CD4-positive, CD25-positive, alpha-beta regulatory T cell (primary cell): ENCODE measurements at regions not wholly inside any gene's neighbourhood (a gene's known extent, or its start where the extent isn't known, plus 50 kb on each side); places are given as distances from the start of the nearest gene placed in this dataset.
"Not testable (repeated sequence)": the region's sequence is repeated elsewhere in the genome, so short reads cannot be mapped to it uniquely, and the experiment has no call there.

Experiments
- ATAC-seq, 2 donors: fragments of 150-1000 bp; cut with Tn5 transposase; one replicate each; pipeline ENCODE4 v1.10.0; 2021; ENCODE audit warnings: low read depth in 2 of 2, moderate number of reproducible peaks in 2 of 2, moderate library complexity in 1 of 2
- DNase-seq, 3 donors: peaks; one replicate each; pipeline versions ENCODE4 v3.0.0 to v3.0.0-alpha.2; 2012 to 2022; ENCODE audit warnings: mixed read lengths in 1 of 3
- H3K27ac ChIP-seq: one replicate; pipeline ENCODE4 v1.7.0; 2013; ENCODE audit warnings: mild to moderate bottlenecking, low read length; ENCODE audit not compliant: insufficient read depth, poor library complexity, severe bottlenecking
- H3K27me3 ChIP-seq: one replicate; pipeline ENCODE4 v1.7.0; 2013; ENCODE audit warnings: low read length; ENCODE audit not compliant: control insufficient read depth, insufficient read depth
- H3K36me3 ChIP-seq: one replicate; pipeline ENCODE4 v1.7.0; 2013; ENCODE audit warnings: mild to moderate bottlenecking, low read length, moderate library complexity; ENCODE audit not compliant: control insufficient read depth, insufficient read depth
- H3K4me1 ChIP-seq: 2 replicates; pipeline ENCODE4 v1.7.0; 2013; ENCODE audit warnings: mild to moderate bottlenecking, low read length; ENCODE audit not compliant: insufficient read depth, control insufficient read depth, poor library complexity, severe bottlenecking
- H3K4me3 ChIP-seq: one replicate; pipeline ENCODE4 v1.7.0; 2013; ENCODE audit warnings: low read depth, mild to moderate bottlenecking, low read length, moderate library complexity
- H3K9me3 ChIP-seq, 2 experiments: 1 replicate in 1 of 2; 2 replicates in 1 of 2; pipeline ENCODE4 v1.7.0; 2013; ENCODE audit warnings: low read length in 2 of 2, mild to moderate bottlenecking in 1 of 2, moderate library complexity in 1 of 2; ENCODE audit not compliant: control insufficient read depth in 2 of 2
- H3K27ac Mint-ChIP-seq, 3 donors: one replicate each; pipeline ENCODE4 v1.8.0; 2020 to 2022; ENCODE audit warnings: mild to moderate bottlenecking in 3 of 3, mixed read lengths in 3 of 3, moderate library complexity in 2 of 3
- H3K27me3 Mint-ChIP-seq: one replicate; pipeline ENCODE4 v1.8.0; 2022; ENCODE audit warnings: mild to moderate bottlenecking, mixed read lengths
- H3K36me3 Mint-ChIP-seq: one replicate; pipeline ENCODE4 v1.8.0; 2020; ENCODE audit warnings: mixed read lengths
- H3K4me1 Mint-ChIP-seq, 4 donors: one replicate each; pipeline ENCODE4 v1.8.0; 2020 to 2022; ENCODE audit warnings: mixed read lengths in 4 of 4, mild to moderate bottlenecking in 1 of 4
- H3K4me3 Mint-ChIP-seq, 4 donors: one replicate each; pipeline ENCODE4 v1.8.0; 2020 to 2022; ENCODE audit warnings: mild to moderate bottlenecking in 4 of 4, mixed read lengths in 4 of 4, moderate library complexity in 3 of 4
- H3K9me3 Mint-ChIP-seq, 7 donors: one replicate each; pipeline ENCODE4 v1.8.0; 2020 to 2022; ENCODE audit warnings: mixed read lengths in 7 of 7, mild to moderate bottlenecking in 3 of 7, moderate library complexity in 2 of 7

DNA sequence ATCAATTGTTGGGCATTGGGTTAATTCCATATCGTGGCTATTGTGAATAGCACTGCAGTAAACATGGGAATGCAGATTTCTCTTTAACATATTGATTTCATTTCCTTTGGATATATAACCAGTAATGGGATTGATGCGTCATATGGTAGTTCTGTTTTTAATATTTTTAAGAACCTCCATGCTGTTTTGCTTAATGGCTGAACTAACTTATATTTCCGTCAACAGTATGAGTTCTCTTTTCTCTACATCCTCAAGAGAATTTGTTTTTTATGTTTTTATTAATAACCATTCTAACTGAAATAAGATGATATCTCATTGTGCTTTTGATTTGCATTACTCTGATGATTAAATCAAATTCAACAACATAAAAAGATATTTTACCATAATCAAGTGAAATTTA is 228.5 kb upstream of the FSIP2 start:
- no peak overlapping the region for H3K4me3 Mint-ChIP-seq
- H3K4me1 ChIP-seq = no peaks in the 10 kb centered on the region
- H3K4me3 ChIP-seq = no peak overlapping the region
- no peaks in the 10 kb centered on the region for H3K36me3 ChIP-seq
- H3K27ac ChIP-seq = no peak overlapping the region
- no peaks in the 10 kb centered on the region for H3K27me3 ChIP-seq
- H3K27ac Mint-ChIP-seq = no peak overlapping the region
- H3K27me3 Mint-ChIP-seq = no peaks in the 10 kb centered on the region
- ATAC-seq = no peak
- DNase-seq = no peak
- H3K4me1 Mint-ChIP-seq = no peaks in the 10 kb centered on the region
- peaks cover 0 to 45% (median 7%) of the 10 kb centered on the region in 7 donors for H3K9me3 Mint-ChIP-seq
- H3K36me3 Mint-ChIP-seq = no peaks in the 10 kb centered on the region
- peaks cover 22% of the 10 kb centered on the region in 2 experiments for H3K9me3 ChIP-seq

DNA sequence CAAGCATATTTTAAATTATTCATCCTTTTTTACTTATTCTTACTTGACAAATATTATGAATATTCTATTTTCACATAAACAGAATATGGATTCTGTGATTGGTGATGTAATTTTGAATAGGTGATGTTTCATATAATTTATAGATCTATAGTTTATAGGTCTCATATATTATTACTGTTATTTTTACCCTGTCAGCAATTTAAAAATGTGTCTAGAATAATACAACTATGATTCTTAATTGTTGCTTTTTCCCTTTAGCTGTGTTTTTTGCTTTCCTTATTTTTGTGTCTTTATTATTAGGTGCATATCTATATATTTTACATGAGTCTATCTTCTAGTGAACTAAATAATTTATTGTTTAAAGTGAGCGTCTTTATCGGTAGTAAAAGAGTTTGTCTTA is 226.7 kb upstream of the FSIP2 start:
- H3K4me1 Mint-ChIP-seq = no peaks in the 10 kb centered on the region
- H3K36me3 Mint-ChIP-seq = no peaks in the 10 kb centered on the region
- H3K4me3 ChIP-seq = no peak overlapping the region
- H3K27ac Mint-ChIP-seq = no peak overlapping the region
- no peaks in the 10 kb centered on the region for H3K36me3 ChIP-seq
- no peak overlapping the region for H3K27ac ChIP-seq
- DNase-seq (no peak), ATAC-seq (no peak)
- no peaks in the 10 kb centered on the region for H3K4me1 ChIP-seq
- H3K4me3 Mint-ChIP-seq = no peak overlapping the region
- peaks cover 22% of the 10 kb centered on the region in 2 experiments for H3K9me3 ChIP-seq
- peaks cover 0 to 39% (median 12%) of the 10 kb centered on the region in 7 donors for H3K9me3 Mint-ChIP-seq
- no peaks in the 10 kb centered on the region for H3K27me3 Mint-ChIP-seq
- H3K27me3 ChIP-seq = no peaks in the 10 kb centered on the region

DNA sequence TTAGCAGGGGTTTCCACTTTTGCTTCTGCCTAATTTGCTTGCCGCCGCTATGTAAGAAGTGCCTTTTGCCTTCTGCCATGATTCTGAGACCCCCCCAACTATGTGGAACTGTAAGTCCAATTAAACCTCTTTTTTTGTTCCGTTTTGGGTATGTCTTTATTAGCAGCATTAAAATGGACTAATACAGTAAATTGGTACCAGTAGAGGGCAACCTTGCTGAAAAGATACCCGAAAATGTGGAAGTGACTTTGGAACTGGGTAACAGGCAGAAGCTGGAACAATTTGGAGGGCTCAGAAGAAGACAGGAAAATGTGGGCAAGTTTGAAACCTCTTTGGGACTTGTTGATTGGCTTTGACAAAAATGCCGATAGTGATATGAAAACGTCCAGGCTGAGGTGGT is 216.1 kb upstream of the FSIP2 start:
- no peak for ATAC-seq
- Mint-ChIP-seq H3K36me3 (no peaks in the 10 kb centered on the region), H3K4me3 (no peak overlapping the region), H3K27me3 (no peaks in the 10 kb centered on the region), H3K9me3 (peaks cover 2 to 32% (median 12%) of the 10 kb centered on the region in 7 donors), H3K27ac (no peak overlapping the region), H3K4me1 (no peaks in the 10 kb centered on the region)
- H3K27ac ChIP-seq = no peak overlapping the region
- no peaks in the 10 kb centered on the region for H3K4me1 ChIP-seq
- DNase-seq = no peak
- H3K9me3 ChIP-seq = peaks cover 0 to 10% of the 10 kb centered on the region in 2 experiments
- no peaks in the 10 kb centered on the region for H3K27me3 ChIP-seq
- no peak overlapping the region for H3K4me3 ChIP-seq
- H3K36me3 ChIP-seq = no peaks in the 10 kb centered on the region

DNA sequence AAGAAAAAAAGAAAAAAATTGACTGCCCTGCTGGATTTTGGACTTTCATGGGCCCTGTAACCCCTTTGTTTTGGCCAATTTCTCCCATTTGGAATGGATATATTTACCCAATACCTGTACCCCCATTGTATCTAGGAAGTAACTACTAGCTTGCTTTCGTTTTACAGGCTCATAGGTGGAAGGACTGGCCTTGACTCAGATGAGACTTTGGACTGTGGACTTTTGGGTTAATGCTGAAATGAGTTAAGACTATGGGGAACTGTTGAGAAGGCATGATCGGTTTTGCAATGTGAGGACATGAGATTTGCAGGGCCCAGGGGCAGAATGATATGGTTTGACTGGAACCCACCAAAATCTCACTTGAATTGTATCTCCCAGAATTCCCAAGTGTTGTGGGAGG is 214.4 kb upstream of the FSIP2 start:
- not testable (repeated sequence) for H3K4me3 Mint-ChIP-seq, H3K4me3 ChIP-seq, H3K27ac ChIP-seq, DNase-seq, H3K36me3 ChIP-seq, H3K27me3 Mint-ChIP-seq, H3K4me1 ChIP-seq, H3K27me3 ChIP-seq, H3K9me3 ChIP-seq, H3K36me3 Mint-ChIP-seq, H3K4me1 Mint-ChIP-seq, ATAC-seq, H3K27ac Mint-ChIP-seq
- peaks cover 2 to 33% (median 10%) of the 10 kb centered on the region in 7 donors for H3K9me3 Mint-ChIP-seq

DNA sequence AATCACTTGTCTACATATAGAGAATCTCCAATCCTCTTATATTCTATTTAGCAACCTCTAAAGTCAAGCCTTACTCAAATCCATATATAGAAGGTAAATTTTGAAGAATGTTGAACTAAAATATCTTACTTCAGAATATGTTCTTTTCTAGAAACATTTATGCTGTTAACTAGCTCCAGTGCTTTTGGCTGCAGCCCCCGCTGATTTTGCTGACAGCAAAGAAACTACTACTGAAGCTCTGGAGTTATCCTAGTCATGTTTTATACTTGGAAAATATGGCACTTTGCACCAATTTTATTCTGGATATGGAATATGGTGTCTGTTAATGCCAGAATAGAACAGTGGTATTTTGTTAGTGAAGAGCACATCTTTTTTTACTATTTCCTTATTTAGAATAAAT is 212.4 kb upstream of the FSIP2 start:
- Mint-ChIP-seq H3K27ac (no peak overlapping the region), H3K4me1 (no peaks in the 10 kb centered on the region), H3K4me3 (no peak overlapping the region), H3K36me3 (no peaks in the 10 kb centered on the region), H3K9me3 (peaks cover 2 to 35% (median 10%) of the 10 kb centered on the region in 7 donors), H3K27me3 (no peaks in the 10 kb centered on the region)
- no peak for DNase-seq
- Histone ChIP-seq H3K4me3 (no peak overlapping the region), H3K27me3 (no peaks in the 10 kb centered on the region), H3K36me3 (no peaks in the 10 kb centered on the region), H3K27ac (no peak overlapping the region), H3K4me1 (no peaks in the 10 kb centered on the region), H3K9me3 (no peaks in the 10 kb centered on the region)
- no peak for ATAC-seq

DNA sequence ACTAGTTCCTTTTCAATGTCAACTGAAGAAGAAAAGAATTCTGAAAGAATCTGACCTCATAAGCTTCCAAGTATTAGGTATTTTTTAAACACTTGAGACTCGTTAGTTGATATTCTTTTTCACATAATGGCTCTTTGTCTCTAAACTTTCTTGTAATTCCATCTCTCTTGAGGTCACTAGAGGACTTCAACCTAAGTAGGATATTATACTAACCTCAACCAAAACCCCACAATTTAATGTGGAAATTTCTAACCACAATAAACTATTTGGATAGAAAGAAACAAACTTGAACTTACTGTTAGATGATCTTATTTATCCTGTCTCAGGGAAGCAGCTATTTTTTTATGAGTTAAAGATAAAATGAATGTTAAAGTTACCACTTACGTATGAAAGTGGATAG is 206.9 kb upstream of the FSIP2 start:
- H3K9me3 Mint-ChIP-seq = peaks cover 0 to 9% (median 3%) of the 10 kb centered on the region in 7 donors
- H3K9me3 ChIP-seq = no peaks in the 10 kb centered on the region
- H3K27me3 Mint-ChIP-seq = no peaks in the 10 kb centered on the region
- no peak overlapping the region for H3K4me3 Mint-ChIP-seq
- no peak for ATAC-seq
- no peak overlapping the region for H3K4me3 ChIP-seq
- no peaks in the 10 kb centered on the region for H3K36me3 Mint-ChIP-seq
- no peaks in the 10 kb centered on the region for H3K4me1 ChIP-seq
- no peak overlapping the region for H3K27ac Mint-ChIP-seq
- H3K36me3 ChIP-seq = no peaks in the 10 kb centered on the region
- no peak overlapping the region for H3K27ac ChIP-seq
- no peaks in the 10 kb centered on the region for H3K4me1 Mint-ChIP-seq
- no peak for DNase-seq
- no peaks in the 10 kb centered on the region for H3K27me3 ChIP-seq

DNA sequence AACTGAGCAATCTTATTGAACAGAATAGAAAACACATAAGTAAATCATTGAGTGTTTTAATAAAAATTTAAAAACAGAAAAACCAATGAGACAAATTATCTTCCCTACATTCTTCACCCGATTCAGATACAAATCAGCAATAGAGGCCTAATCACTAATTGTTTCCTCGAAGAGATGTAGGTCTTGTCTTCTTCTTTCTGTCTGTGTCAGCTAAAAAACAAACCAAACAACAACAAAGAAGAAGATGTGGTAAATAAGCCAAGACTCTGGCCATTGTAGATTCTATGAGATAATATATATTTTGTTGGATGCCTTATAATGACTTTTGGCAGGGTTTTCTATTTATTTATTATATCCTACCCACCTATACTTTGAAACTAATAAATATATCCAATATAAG is 200.9 kb upstream of the FSIP2 start:
- Mint-ChIP-seq H3K4me3 (no peak overlapping the region), H3K36me3 (no peaks in the 10 kb centered on the region), H3K27ac (no peak overlapping the region), H3K9me3 (peaks cover 0 to 3% (median 1%) of the 10 kb centered on the region in 7 donors), H3K4me1 (no peaks in the 10 kb centered on the region), H3K27me3 (no peaks in the 10 kb centered on the region)
- no peaks in the 10 kb centered on the region for H3K9me3 ChIP-seq
- H3K4me1 ChIP-seq = no peaks in the 10 kb centered on the region
- no peak overlapping the region for H3K4me3 ChIP-seq
- no peak for DNase-seq
- no peak overlapping the region for H3K27ac ChIP-seq
- H3K27me3 ChIP-seq = no peaks in the 10 kb centered on the region
- no peaks in the 10 kb centered on the region for H3K36me3 ChIP-seq
- ATAC-seq = no peak

DNA sequence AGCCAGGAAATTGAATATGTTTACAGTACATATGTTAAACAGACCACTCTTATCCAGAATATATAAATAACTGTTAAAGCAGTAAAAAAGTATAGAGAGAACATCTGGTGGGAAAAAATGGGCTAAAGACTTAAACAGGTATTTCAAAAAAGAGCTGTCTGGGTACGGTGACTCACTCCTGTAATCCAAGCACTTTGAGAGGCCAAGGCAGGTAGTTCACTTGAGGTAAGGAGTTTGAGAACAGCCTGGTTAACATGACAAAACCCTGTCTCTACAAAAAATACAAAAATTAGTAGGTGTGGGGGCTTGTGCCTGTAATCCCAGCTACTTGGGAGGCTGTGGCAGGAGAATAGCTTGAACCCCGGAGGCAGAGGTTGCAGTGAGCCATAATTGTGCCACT is 171.4 kb upstream of the FSIP2 start:
- Histone ChIP-seq H3K9me3 (no peaks in the 10 kb centered on the region), H3K27me3 (no peaks in the 10 kb centered on the region), H3K36me3 (no peaks in the 10 kb centered on the region), H3K4me1 (no peaks in the 10 kb centered on the region), H3K27ac (no peak overlapping the region), H3K4me3 (no peak overlapping the region)
- H3K4me3 Mint-ChIP-seq = no peak overlapping the region
- no peaks in the 10 kb centered on the region for H3K4me1 Mint-ChIP-seq
- ATAC-seq (no peak), DNase-seq (no peak)
- H3K27ac Mint-ChIP-seq = no peak overlapping the region
- H3K27me3 Mint-ChIP-seq = no peaks in the 10 kb centered on the region
- peaks cover 0 to 11% (median 6%) of the 10 kb centered on the region in 7 donors for H3K9me3 Mint-ChIP-seq
- no peaks in the 10 kb centered on the region for H3K36me3 Mint-ChIP-seq
